Neural cell (in vitro differentiated cells): ENCODE measurements at regions not wholly inside any gene's neighbourhood (a gene's known extent, or its start where the extent isn't known, plus 50 kb on each side); places are given as distances from the start of the nearest gene placed in this dataset.

Experiments used
- H2AFZ ChIP-seq: fragments of 200-600, 300-800 bp; sonication (generic), shearing (Covaris generic); 2 replicates; pipeline ENCODE4 v1.6.0; 2014; ENCODE audit warnings: low read depth, mild to moderate bottlenecking, antibody characterized with exemption, low read length, moderate library complexity
- H3F3A ChIP-seq: fragments of 200-600 bp; shearing (Covaris generic); 2 replicates; pipeline ENCODE4 v1.6.1; 2016; ENCODE audit warnings: mild to moderate bottlenecking, moderate library complexity, mixed read lengths, antibody characterized with exemption, low read length; ENCODE audit not compliant: insufficient read depth, poor library complexity, severe bottlenecking
- H3K27ac ChIP-seq: fragments of 200-600, 300-800 bp; sonication (generic), shearing (Covaris generic); 2 replicates; pipeline ENCODE4 v1.5.1; 2014; ENCODE audit warnings: mild to moderate bottlenecking, low read length, moderate library complexity
- H3K27me3 ChIP-seq: fragments of 300-800, 200-600 bp; sonication (generic), shearing (Covaris generic); 2 replicates; pipeline ENCODE4 v1.6.0; 2014; ENCODE audit warnings: mild to moderate bottlenecking, low read depth, low read length, moderate library complexity; ENCODE audit not compliant: insufficient read depth
- H3K36me3 ChIP-seq: fragments of 300-800, 200-600 bp; sonication (generic), shearing (Covaris generic); 2 replicates; pipeline ENCODE4 v1.5.1; 2014; ENCODE audit warnings: mild to moderate bottlenecking, antibody characterized with exemption, low read length, moderate library complexity; ENCODE audit not compliant: insufficient read depth
- H3K4me2 ChIP-seq: fragments of 300-800, 200-600 bp; sonication (generic), shearing (Covaris generic); 2 replicates; pipeline ENCODE4 v1.6.0; 2014; ENCODE audit warnings: mild to moderate bottlenecking, low read length
- H3K4me3 ChIP-seq: fragments of 300-800, 200-600 bp; sonication (generic), shearing (Covaris generic); 2 replicates; pipeline ENCODE4 v1.5.1; 2014; ENCODE audit warnings: mild to moderate bottlenecking, low read length, moderate library complexity
- H3K79me2 ChIP-seq: fragments of 200-600 bp; shearing (Covaris generic); replicated peaks from 2 replicates; pipeline ENCODE4 v1.6.0; 2014; ENCODE audit warnings: mild to moderate bottlenecking, low read length, moderate library complexity; ENCODE audit not compliant: insufficient read depth
- H3K9ac ChIP-seq: fragments of 300-800, 200-600 bp; sonication (generic), shearing (Covaris generic); 2 replicates; pipeline ENCODE4 v1.6.1; 2016; ENCODE audit warnings: mild to moderate bottlenecking, low read length, mixed read lengths
- H3K9me2 ChIP-seq: fragments of 200-600 bp; shearing (Covaris generic); 2 replicates; pipeline ENCODE4 v1.6.1; 2016; ENCODE audit warnings: mild to moderate bottlenecking, low read length, mixed read lengths; ENCODE audit not compliant: insufficient read depth
- H3K9me3 ChIP-seq: fragments of 200-600, 300-800 bp; sonication (generic), shearing (Covaris generic); 2 replicates; pipeline ENCODE4 v1.6.1; 2016; ENCODE audit warnings: mild to moderate bottlenecking, mixed run types, low read length, moderate library complexity, mixed read lengths
- H4K20me1 ChIP-seq: fragments of 200-600 bp; shearing (Covaris generic); 2 replicates; pipeline ENCODE4 v1.6.1; 2016; ENCODE audit warnings: mild to moderate bottlenecking, mixed run types; ENCODE audit not compliant: insufficient read depth
- CTCF ChIP-seq: fragments of 450-650 bp; IDR thresholded peaks from 2 replicates; pipeline ENCODE4 v1.5.1; 2014; ENCODE audit warnings: antibody characterized with exemption, mild to moderate bottlenecking, moderate library complexity; ENCODE audit not compliant: poor library complexity, severe bottlenecking
- EP300 ChIP-seq: fragments of 450-650 bp; conservative IDR thresholded peaks from 2 replicates; pipeline ENCODE4 v1.6.1; 2014; ENCODE audit warnings: antibody characterized with exemption, mild to moderate bottlenecking, moderate library complexity; ENCODE audit not compliant: poor library complexity, severe bottlenecking
- EZH2 ChIP-seq: fragments of 200-600, 300-800 bp; shearing (Covaris generic), sonication (generic); IDR thresholded peaks from 2 replicates; pipeline ENCODE4 v1.6.1; 2014; ENCODE audit warnings: antibody characterized with exemption, low read length, borderline replicate concordance, mild to moderate bottlenecking; ENCODE audit not compliant: insufficient read depth, poor library complexity, severe bottlenecking
- MXI1 ChIP-seq: fragments of 450-650 bp; conservative IDR thresholded peaks from 2 replicates; pipeline ENCODE4 v1.6.1; 2014; ENCODE audit warnings: antibody characterized with exemption, mild to moderate bottlenecking; ENCODE audit not compliant: poor library complexity, severe bottlenecking
- POLR2AphosphoS5 ChIP-seq: IDR thresholded peaks from 2 replicates; pipeline ENCODE4 v1.6.1; 2012
- RAD21 ChIP-seq: fragments of 450-650 bp; conservative IDR thresholded peaks from 2 replicates; pipeline ENCODE4 v1.6.1; 2014; ENCODE audit warnings: antibody characterized with exemption, mild to moderate bottlenecking, moderate library complexity
- REST ChIP-seq: IDR thresholded peaks from 2 replicates; pipeline ENCODE4 v1.6.1; 2012; ENCODE audit warnings: borderline replicate concordance
- SMC3 ChIP-seq: fragments of 450-650 bp; conservative IDR thresholded peaks from 2 replicates; pipeline ENCODE4 v1.6.1; 2014; ENCODE audit warnings: antibody characterized with exemption, mild to moderate bottlenecking, moderate library complexity; ENCODE audit not compliant: poor library complexity
- TAF1 ChIP-seq: IDR thresholded peaks from 2 replicates; pipeline ENCODE4 v1.6.1; 2012; ENCODE audit warnings: low read depth

GRCh38 chr16:86410529-86410928 lies 99.8 kb upstream of the FOXF1 start:
- no peak overlapping the region for H3K4me2 ChIP-seq

GRCh38 chr16:86411897-86412296 lies 98.4 kb upstream of the FOXF1 start:
- no peak overlapping the region for H3K4me3 ChIP-seq
- H2AFZ ChIP-seq, result no peak overlapping the region
- no peak overlapping the region for H3K9ac ChIP-seq
- no peaks in the 10 kb centered on the region for H4K20me1 ChIP-seq
- peaks cover 8% of the 10 kb centered on the region for H3K9me3 ChIP-seq
- no peaks in the 10 kb centered on the region for H3K79me2 ChIP-seq
- H3K4me2 ChIP-seq, result no peak overlapping the region
- no peaks in the 10 kb centered on the region for H3K27me3 ChIP-seq
- H3K36me3 ChIP-seq, result no peaks in the 10 kb centered on the region
- H3K9me2 ChIP-seq, result no peaks in the 10 kb centered on the region
- no peaks in the 10 kb centered on the region for H3F3A ChIP-seq
- H3K27ac ChIP-seq, result no peak overlapping the region
- TF ChIP-seq EZH2, result no peak
- no peak for TF ChIP-seq EP300
- TF ChIP-seq REST, result no peak
- no peak for TF ChIP-seq TAF1
- TF ChIP-seq MXI1, result no peak
- no peak for TF ChIP-seq CTCF
- no peak for TF ChIP-seq POLR2AphosphoS5

More at GRCh38 chr16:86410529-86410928, 99.8 kb upstream of the FOXF1 start:
- Histone ChIP-seq H3K27me3 (no peaks in the 10 kb centered on the region), H2AFZ (no peak overlapping the region), H3K4me3 (no peak overlapping the region), H3F3A (no peaks in the 10 kb centered on the region), H4K20me1 (no peaks in the 10 kb centered on the region), H3K27ac (no peak overlapping the region), H3K9ac (no peak overlapping the region), H3K9me2 (no peaks in the 10 kb centered on the region), H3K79me2 (no peaks in the 10 kb centered on the region), H3K36me3 (no peaks in the 10 kb centered on the region), H3K9me3 (peaks cover 8% of the 10 kb centered on the region)
- TF ChIP-seq REST, result no peak
- TF ChIP-seq EP300, result no peak
- no peak for TF ChIP-seq EZH2
- TF ChIP-seq RAD21, result no peak
- TF ChIP-seq TAF1, result no peak
- no peak for TF ChIP-seq SMC3
- no peak for TF ChIP-seq POLR2AphosphoS5
- TF ChIP-seq MXI1, result no peak
- TF ChIP-seq CTCF, result no peak
